ENCODE measurements at regions not wholly inside any gene's neighbourhood (a gene's known extent, or its start where the extent isn't known, plus 50 kb on each side); places are given as distances from the start of the nearest gene placed in this dataset.

DNA sequence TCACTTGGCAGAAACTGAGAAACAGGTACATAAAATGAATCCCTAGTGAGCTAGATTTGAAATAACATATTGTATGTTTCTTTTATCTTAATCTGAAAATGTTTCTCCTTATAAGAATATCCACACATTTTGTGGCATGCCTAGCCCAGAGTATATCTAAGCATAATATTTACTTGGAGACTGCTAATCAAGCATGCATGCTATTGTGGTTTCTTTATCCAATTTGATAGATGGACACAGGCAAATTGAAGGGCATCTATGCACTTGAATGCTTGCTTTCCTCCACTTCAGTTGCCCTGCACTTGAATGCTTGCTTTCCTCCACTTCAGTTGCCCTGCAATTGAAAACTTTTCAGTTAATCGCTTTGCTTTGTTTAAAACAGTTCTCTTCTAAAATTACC lies 729.8 kb downstream of the TBC1D32 start:
- TF ChIP-seq POLR2AphosphoS2 (IDR thresholded peaks at IDR 0.05; ENCODE audit: low read length) = no peak
- no peak for TF ChIP-seq FOXK1 (CRISPR knock-in tag; IDR thresholded peaks at IDR 0.05; ENCODE audit: borderline replicate concordance)
- TF ChIP-seq, protein P1, sequence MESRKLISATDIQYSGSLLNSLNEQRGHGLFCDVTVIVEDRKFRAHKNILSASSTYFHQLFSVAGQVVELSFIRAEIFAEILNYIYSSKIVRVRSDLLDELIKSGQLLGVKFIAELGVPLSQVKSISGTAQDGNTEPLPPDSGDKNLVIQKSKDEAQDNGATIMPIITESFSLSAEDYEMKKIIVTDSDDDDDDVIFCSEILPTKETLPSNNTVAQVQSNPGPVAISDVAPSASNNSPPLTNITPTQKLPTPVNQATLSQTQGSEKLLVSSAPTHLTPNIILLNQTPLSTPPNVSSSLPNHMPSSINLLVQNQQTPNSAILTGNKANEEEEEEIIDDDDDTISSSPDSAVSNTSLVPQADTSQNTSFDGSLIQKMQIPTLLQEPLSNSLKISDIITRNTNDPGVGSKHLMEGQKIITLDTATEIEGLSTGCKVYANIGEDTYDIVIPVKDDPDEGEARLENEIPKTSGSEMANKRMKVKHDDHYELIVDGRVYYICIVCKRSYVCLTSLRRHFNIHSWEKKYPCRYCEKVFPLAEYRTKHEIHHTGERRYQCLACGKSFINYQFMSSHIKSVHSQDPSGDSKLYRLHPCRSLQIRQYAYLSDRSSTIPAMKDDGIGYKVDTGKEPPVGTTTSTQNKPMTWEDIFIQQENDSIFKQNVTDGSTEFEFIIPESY (CRISPR knock-in tag; IDR thresholded peaks at IDR 0.05) = no peak
- no peak for TF ChIP-seq TAF1 (IDR thresholded peaks at IDR 0.05; ENCODE audit: control insufficient read depth, extremely low read depth, insufficient read depth, low read length, severe bottlenecking)
